SU-DHL-6 (cell line): ENCODE measurements at regions not wholly inside any gene's neighbourhood (a gene's known extent, or its start where the extent isn't known, plus 50 kb on each side); places are given as distances from the start of the nearest gene placed in this dataset.
"Not testable (repeated sequence)": the region's sequence is repeated elsewhere in the genome, so short reads cannot be mapped to it uniquely, and the experiment has no call there.

ENCODE experiments used
- H2AFZ ChIP-seq: fragments of 200-600 bp; sonication (generic); 2 replicates; pipeline ENCODE4 v1.6.1; 2014; ENCODE audit warnings: low read depth, mild to moderate bottlenecking, moderate library complexity, mixed read lengths, antibody characterized with exemption, low read length; ENCODE audit not compliant: severe bottlenecking
- H3F3A ChIP-seq: fragments of 200-600 bp; shearing (Covaris generic); 2 replicates; pipeline ENCODE4 v1.6.0; 2016; ENCODE audit warnings: antibody characterized with exemption, mild to moderate bottlenecking; ENCODE audit not compliant: insufficient read depth
- H3K27ac ChIP-seq: fragments of 200-600 bp; sonication (generic); 2 replicates; pipeline ENCODE4 v1.5.1; 2016; ENCODE audit warnings: low read depth, mild to moderate bottlenecking, low read length, moderate library complexity, mixed read lengths
- H3K27me3 ChIP-seq: fragments of 200-600 bp; sonication (generic), shearing (Covaris generic); 2 replicates; pipeline ENCODE4 v1.6.0; 2014; ENCODE audit warnings: mild to moderate bottlenecking, low read length
- H3K36me3 ChIP-seq: fragments of 200-600 bp; sonication (generic); 2 replicates; pipeline ENCODE4 v1.6.1; 2014; ENCODE audit warnings: mild to moderate bottlenecking, low read length, mixed read lengths
- H3K4me2 ChIP-seq: fragments of 300-600, 200-600 bp; shearing (Covaris generic), sonication (generic); 2 replicates; pipeline ENCODE4 v1.6.0; 2014; ENCODE audit warnings: low read length, low read depth, mild to moderate bottlenecking; ENCODE audit not compliant: poor library complexity, severe bottlenecking
- H3K4me3 ChIP-seq: fragments of 200-600 bp; sonication (generic); 2 replicates; pipeline ENCODE4 v1.5.1; 2014; ENCODE audit warnings: antibody characterized with exemption, low read length, mild to moderate bottlenecking, mixed read lengths; ENCODE audit not compliant: insufficient read depth, poor library complexity, severe bottlenecking
- H3K79me2 ChIP-seq: fragments of 200-600 bp; sonication (generic); 2 replicates; pipeline ENCODE4 v1.6.1; 2014; ENCODE audit warnings: mild to moderate bottlenecking, low read length, moderate library complexity; ENCODE audit not compliant: insufficient read depth
- H3K9ac ChIP-seq: fragments of 200-600 bp; sonication (generic); 2 replicates; pipeline ENCODE4 v1.7.0; 2014; ENCODE audit warnings: mild to moderate bottlenecking, low read length
- H3K9me2 ChIP-seq: fragments of 200-600 bp; sonication (generic); replicated peaks from 2 replicates; pipeline ENCODE4 v1.6.1; 2014; ENCODE audit warnings: low read length; ENCODE audit not compliant: insufficient read depth
- H3K9me3 ChIP-seq: fragments of 200-600 bp; sonication (generic); 2 replicates; pipeline ENCODE4 v1.6.1; 2014; ENCODE audit warnings: low read length, mixed read lengths; ENCODE audit not compliant: insufficient read depth
- H4K20me1 ChIP-seq: fragments of 200-600 bp; sonication (generic); 2 replicates; pipeline ENCODE4 v1.6.1; 2014; ENCODE audit warnings: low read depth, mild to moderate bottlenecking, antibody characterized with exemption, low read length, moderate library complexity, mixed read lengths
- CTCF ChIP-seq: fragments of 200-600 bp; sonication (generic); IDR thresholded peaks from one replicate; pipeline ENCODE4 v1.5.1; 2017; ENCODE audit warnings: antibody characterized with exemption, mild to moderate bottlenecking, low read length, moderate library complexity; ENCODE audit not compliant: insufficient read depth, poor library complexity, severe bottlenecking
- EZH2phosphoT487 ChIP-seq: fragments of 200-600 bp; sonication (generic), shearing (Covaris generic); conservative IDR thresholded peaks from 2 replicates; pipeline ENCODE4 v1.6.1; 2018; ENCODE audit warnings: mild to moderate bottlenecking, antibody characterized with exemption, low read length, moderate library complexity, mixed read lengths

GRCh38 chr13:43971324-43971723, 91.6 kb downstream of the LACC1 start:
- H3K4me2 ChIP-seq, H3K9ac ChIP-seq, H3F3A ChIP-seq, H3K4me3 ChIP-seq, H2AFZ ChIP-seq, H3K9me2 ChIP-seq, H3K79me2 ChIP-seq, H3K9me3 ChIP-seq, H3K27ac ChIP-seq, H3K27me3 ChIP-seq, H3K36me3 ChIP-seq, H4K20me1 ChIP-seq: not testable (repeated sequence)

GRCh38 chr13:43977911-43978310, 98.2 kb downstream of the LACC1 start:
- no peak for TF ChIP-seq CTCF
- no peak for TF ChIP-seq EZH2phosphoT487
- H4K20me1 ChIP-seq = no peaks in the 10 kb centered on the region
- no peaks in the 10 kb centered on the region for H3K9me3 ChIP-seq
- no peak overlapping the region for H2AFZ ChIP-seq
- H3K9me2 ChIP-seq = no peaks in the 10 kb centered on the region
- H3K4me2 ChIP-seq = no peak overlapping the region
- H3K79me2 ChIP-seq = no peaks in the 10 kb centered on the region
- no peak overlapping the region for H3K4me3 ChIP-seq
- no peak overlapping the region for H3K9ac ChIP-seq
- H3K27ac ChIP-seq = no peak overlapping the region
- no peaks in the 10 kb centered on the region for H3K36me3 ChIP-seq
- H3F3A ChIP-seq = no peaks in the 10 kb centered on the region
- H3K27me3 ChIP-seq = no peaks in the 10 kb centered on the region

GRCh38 chr13:43978688-43979087, 99.0 kb downstream of the LACC1 start:
- Histone ChIP-seq H3K79me2 (no peaks in the 10 kb centered on the region), H3K9me2 (no peaks in the 10 kb centered on the region), H4K20me1 (no peaks in the 10 kb centered on the region), H3K4me3 (no peak overlapping the region), H3F3A (no peaks in the 10 kb centered on the region), H3K27ac (no peak overlapping the region), H3K27me3 (no peaks in the 10 kb centered on the region), H3K9ac (no peak overlapping the region), H3K9me3 (no peaks in the 10 kb centered on the region), H3K36me3 (no peaks in the 10 kb centered on the region), H3K4me2 (no peak overlapping the region), H2AFZ (no peak overlapping the region)
- TF ChIP-seq EZH2phosphoT487 = no peak
- TF ChIP-seq CTCF = no peak

GRCh38 chr13:43979492-43979891, 99.8 kb downstream of the LACC1 start:
- TF ChIP-seq EZH2phosphoT487 (no peak), CTCF (no peak)
- Histone ChIP-seq H3F3A (no peaks in the 10 kb centered on the region), H2AFZ (no peak overlapping the region), H3K9me3 (no peaks in the 10 kb centered on the region), H4K20me1 (no peaks in the 10 kb centered on the region), H3K9ac (no peak overlapping the region), H3K4me2 (no peak overlapping the region), H3K27ac (no peak overlapping the region), H3K9me2 (no peaks in the 10 kb centered on the region), H3K36me3 (no peaks in the 10 kb centered on the region), H3K4me3 (no peak overlapping the region), H3K27me3 (no peaks in the 10 kb centered on the region), H3K79me2 (no peaks in the 10 kb centered on the region)
